HL-60/S4 (cell line): ENCODE measurements at regions not wholly inside any gene's neighbourhood (a gene's known extent, or its start where the extent isn't known, plus 50 kb on each side); places are given as distances from the start of the nearest gene placed in this dataset.

Source experiments
- in situ Hi-C: fragments of 300-500 bp; cut with MboI; formaldehyde crosslinking; loops from 2 replicates; pipeline ENCODE4 v1.14.3; 2022; ENCODE audit warnings: low sequenced_read_pairs

DNA sequence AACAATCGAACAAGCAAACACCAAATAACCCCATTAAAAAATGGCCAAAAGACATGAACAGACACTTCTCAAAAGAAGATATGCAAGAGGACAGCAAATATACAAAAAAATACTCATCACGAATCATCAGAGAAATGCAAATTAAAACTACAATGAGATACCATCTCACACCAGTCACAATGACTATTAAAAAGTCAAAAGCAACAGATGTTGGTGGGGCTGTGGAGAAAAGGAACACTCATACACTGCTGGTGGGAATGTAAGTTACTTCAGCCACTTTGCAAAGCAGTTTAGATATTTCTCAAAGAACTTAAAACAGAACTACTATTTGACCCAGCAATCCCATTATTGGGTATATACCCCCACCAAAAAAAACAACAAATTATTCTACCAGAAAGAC lies 51.3 kb upstream of the FLI1 start:
- in situ Hi-C loops = loop anchor here (25.0 kb wide), 2 partner anchors 195 to 605 kb away; no protein-coding TSS in a partner anchor

DNA sequence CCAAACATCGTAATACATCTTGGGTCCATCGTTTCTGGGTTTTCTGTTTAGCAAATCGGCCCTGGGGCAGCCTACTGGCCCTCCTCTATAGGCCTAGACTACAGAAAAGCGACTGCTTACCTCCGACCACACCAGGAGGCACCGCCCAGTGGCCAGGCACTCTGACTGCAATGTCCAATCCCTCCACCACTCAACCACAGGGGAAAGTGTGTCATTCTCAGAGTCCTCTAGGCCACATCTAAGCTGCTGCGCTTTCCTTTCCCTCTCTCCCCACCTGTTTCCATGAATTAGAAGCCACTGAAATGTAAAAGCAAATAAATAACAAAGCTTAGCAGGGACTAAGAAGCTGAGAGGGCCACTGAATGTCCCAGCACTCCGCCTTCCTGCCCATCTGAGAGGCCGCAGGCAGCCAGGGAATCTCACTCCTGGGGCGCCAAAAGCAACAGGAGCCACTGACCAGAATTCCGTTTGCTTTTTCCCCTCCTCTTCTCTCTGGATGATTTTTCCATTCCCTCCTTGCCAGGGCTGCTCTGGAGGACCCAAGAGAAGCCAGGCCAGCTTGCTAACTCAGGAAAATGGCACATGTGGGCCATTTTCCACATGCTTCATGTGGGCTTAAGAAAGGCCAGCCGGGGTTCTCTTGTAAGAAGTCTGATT lies 50.1 kb upstream of the FLI1 start:
- in situ Hi-C loops = loop anchor here (25.0 kb wide), 2 partner anchors 194 to 606 kb away; no protein-coding TSS in a partner anchor
